ENCODE measurements at regions not wholly inside any gene's neighbourhood (a gene's known extent, or its start where the extent isn't known, plus 50 kb on each side); places are given as distances from the start of the nearest gene placed in this dataset.

DNA sequence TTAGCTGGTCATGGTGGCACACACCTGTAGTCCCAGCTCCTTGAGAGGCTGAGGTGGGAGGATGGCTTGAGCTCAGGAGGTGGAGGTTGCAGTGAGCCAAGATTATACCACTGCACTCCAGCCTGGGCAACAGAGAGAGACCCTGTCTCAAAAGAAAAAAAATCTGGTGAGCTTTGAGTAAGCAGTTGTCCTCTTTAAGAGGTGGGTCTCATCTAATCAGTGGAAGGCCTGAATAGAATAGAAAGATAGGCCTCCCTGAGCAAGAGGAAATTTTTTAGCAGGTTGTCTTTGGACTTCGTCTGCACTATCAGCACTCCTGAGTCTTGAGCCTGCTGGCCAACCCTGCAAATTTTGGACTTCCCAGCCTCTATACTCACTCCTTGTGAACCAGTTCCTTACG, 266.0 kb upstream of the ZFHX3 start:
- TF ChIP-seq POLR2A (IDR thresholded peaks at IDR 0.05; ENCODE audit: borderline replicate concordance, extremely low read depth, insufficient read depth, insufficient read length), result no peak
- no peak for TF ChIP-seq EZH2 (IDR thresholded peaks at IDR 0.05)
- no peak for TF ChIP-seq EGR1 (IDR thresholded peaks at IDR 0.05; ENCODE audit: low read depth)
- TF ChIP-seq RAD21 (IDR thresholded peaks at IDR 0.05; ENCODE audit: low read depth), result no peak
- TF ChIP-seq, protein P1, sequence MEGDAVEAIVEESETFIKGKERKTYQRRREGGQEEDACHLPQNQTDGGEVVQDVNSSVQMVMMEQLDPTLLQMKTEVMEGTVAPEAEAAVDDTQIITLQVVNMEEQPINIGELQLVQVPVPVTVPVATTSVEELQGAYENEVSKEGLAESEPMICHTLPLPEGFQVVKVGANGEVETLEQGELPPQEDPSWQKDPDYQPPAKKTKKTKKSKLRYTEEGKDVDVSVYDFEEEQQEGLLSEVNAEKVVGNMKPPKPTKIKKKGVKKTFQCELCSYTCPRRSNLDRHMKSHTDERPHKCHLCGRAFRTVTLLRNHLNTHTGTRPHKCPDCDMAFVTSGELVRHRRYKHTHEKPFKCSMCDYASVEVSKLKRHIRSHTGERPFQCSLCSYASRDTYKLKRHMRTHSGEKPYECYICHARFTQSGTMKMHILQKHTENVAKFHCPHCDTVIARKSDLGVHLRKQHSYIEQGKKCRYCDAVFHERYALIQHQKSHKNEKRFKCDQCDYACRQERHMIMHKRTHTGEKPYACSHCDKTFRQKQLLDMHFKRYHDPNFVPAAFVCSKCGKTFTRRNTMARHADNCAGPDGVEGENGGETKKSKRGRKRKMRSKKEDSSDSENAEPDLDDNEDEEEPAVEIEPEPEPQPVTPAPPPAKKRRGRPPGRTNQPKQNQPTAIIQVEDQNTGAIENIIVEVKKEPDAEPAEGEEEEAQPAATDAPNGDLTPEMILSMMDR (IDR thresholded peaks at IDR 0.05 in 2 of 3, conservative IDR thresholded peaks at IDR 0.05 in 1 of 3; ENCODE audit: borderline replicate concordance in 1 of 3, insufficient read depth in 1 of 3, low read depth in 2 of 3, low read length in 2 of 3), result no peak
- no peak for TF ChIP-seq JUND (IDR thresholded peaks at IDR 0.05)
